ENCODE measurements at regions not wholly inside any gene's neighbourhood (a gene's known extent, or its start where the extent isn't known, plus 50 kb on each side); places are given as distances from the start of the nearest gene placed in this dataset.

DNA sequence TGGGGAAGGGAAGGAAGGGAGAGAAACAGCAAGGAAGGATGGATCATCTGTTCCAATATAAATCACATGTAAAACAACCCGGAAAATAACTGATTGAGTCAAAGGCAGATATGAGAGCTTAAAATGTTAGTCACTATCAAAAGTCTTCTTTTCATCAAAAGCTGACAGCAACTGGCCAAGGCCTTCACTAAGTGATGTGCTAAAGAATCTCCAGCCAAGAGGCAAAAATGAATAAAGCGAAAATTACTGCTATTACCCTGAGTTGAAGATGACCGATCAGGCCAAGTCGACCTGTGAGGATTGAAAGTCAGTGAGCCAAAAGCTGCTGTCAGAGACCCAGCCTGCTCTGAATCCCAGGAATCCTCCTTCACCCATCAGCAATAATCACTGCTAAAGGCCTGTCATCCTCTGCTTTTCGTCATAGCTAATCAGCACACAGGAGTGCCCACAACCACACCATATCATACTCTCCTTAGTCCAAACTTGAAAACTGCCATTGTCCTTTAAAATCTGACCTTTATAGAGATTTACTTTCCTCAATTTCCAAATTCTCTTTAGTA lies 736.9 kb downstream of the TLE1 start (continued):
- TF ChIP-seq, protein P1, sequence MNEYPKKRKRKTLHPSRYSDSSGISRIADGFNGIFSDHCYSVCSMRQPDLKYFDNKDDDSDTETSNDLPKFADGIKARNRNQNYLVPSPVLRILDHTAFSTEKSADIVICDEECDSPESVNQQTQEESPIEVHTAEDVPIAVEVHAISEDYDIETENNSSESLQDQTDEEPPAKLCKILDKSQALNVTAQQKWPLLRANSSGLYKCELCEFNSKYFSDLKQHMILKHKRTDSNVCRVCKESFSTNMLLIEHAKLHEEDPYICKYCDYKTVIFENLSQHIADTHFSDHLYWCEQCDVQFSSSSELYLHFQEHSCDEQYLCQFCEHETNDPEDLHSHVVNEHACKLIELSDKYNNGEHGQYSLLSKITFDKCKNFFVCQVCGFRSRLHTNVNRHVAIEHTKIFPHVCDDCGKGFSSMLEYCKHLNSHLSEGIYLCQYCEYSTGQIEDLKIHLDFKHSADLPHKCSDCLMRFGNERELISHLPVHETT (CRISPR knock-in tag; conservative IDR thresholded peaks at IDR 0.05 in 1 of 2, IDR thresholded peaks at IDR 0.05 in 1 of 2) = no peak
- TF ChIP-seq, protein P2, sequence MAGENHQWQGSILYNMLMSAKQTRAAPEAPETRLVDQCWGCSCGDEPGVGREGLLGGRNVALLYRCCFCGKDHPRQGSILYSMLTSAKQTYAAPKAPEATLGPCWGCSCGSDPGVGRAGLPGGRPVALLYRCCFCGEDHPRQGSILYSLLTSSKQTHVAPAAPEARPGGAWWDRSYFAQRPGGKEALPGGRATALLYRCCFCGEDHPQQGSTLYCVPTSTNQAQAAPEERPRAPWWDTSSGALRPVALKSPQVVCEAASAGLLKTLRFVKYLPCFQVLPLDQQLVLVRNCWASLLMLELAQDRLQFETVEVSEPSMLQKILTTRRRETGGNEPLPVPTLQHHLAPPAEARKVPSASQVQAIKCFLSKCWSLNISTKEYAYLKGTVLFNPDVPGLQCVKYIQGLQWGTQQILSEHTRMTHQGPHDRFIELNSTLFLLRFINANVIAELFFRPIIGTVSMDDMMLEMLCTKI (IDR thresholded peaks at IDR 0.05; ENCODE audit: partially characterized antibody) = no peak
- TF ChIP-seq MCM2 (IDR thresholded peaks at IDR 0.05; ENCODE audit: low read depth) (no peak), HSF4 (CRISPR knock-in tag; IDR thresholded peaks at IDR 0.05; ENCODE audit: borderline replicate concordance) (no peak), MAZ (CRISPR knock-in tag; conservative IDR thresholded peaks at IDR 0.05 in 1 of 2, IDR thresholded peaks at IDR 0.05 in 1 of 2) (no peak), ZFX (CRISPR knock-in tag; IDR thresholded peaks at IDR 0.05) (no peak), CCNT2 (IDR thresholded peaks at IDR 0.05; ENCODE audit: borderline replicate concordance, extremely low read depth, insufficient read length, low read depth, low read length) (no peak)
- TF ChIP-seq, protein P3, sequence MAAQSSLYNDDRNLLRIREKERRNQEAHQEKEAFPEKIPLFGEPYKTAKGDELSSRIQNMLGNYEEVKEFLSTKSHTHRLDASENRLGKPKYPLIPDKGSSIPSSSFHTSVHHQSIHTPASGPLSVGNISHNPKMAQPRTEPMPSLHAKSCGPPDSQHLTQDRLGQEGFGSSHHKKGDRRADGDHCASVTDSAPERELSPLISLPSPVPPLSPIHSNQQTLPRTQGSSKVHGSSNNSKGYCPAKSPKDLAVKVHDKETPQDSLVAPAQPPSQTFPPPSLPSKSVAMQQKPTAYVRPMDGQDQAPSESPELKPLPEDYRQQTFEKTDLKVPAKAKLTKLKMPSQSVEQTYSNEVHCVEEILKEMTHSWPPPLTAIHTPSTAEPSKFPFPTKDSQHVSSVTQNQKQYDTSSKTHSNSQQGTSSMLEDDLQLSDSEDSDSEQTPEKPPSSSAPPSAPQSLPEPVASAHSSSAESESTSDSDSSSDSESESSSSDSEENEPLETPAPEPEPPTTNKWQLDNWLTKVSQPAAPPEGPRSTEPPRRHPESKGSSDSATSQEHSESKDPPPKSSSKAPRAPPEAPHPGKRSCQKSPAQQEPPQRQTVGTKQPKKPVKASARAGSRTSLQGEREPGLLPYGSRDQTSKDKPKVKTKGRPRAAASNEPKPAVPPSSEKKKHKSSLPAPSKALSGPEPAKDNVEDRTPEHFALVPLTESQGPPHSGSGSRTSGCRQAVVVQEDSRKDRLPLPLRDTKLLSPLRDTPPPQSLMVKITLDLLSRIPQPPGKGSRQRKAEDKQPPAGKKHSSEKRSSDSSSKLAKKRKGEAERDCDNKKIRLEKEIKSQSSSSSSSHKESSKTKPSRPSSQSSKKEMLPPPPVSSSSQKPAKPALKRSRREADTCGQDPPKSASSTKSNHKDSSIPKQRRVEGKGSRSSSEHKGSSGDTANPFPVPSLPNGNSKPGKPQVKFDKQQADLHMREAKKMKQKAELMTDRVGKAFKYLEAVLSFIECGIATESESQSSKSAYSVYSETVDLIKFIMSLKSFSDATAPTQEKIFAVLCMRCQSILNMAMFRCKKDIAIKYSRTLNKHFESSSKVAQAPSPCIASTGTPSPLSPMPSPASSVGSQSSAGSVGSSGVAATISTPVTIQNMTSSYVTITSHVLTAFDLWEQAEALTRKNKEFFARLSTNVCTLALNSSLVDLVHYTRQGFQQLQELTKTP (IDR thresholded peaks at IDR 0.05; ENCODE audit: low read depth in 1 of 2, partially characterized antibody in 2 of 2) = no peak
